HG03378 (cell line): ENCODE measurements at regions not wholly inside any gene's neighbourhood (a gene's known extent, or its start where the extent isn't known, plus 50 kb on each side); places are given as distances from the start of the nearest gene placed in this dataset.
A peak's percentile ranks its signal among the peaks of the same experiment; 100 is the strongest.

Source experiments
- ATAC-seq: cut with Tn5 transposase; IDR thresholded peaks from one replicate; pipeline ENCODE4 v1.9.1; 2021; ENCODE audit warnings: mild to moderate bottlenecking, moderate library complexity; ENCODE audit not compliant: unreplicated experiment

GRCh38 chr2:41863062-41863461 is 184.8 kb upstream of the PKDCC start:
- ATAC-seq = no peak

- no peak for ATAC-seq
Measured at GRCh38 chr2:41865263-41865662, 182.6 kb upstream of the PKDCC start.

- ATAC-seq = no peak
Measured at GRCh38 chr2:41867553-41867952, 180.3 kb upstream of the PKDCC start.

- ATAC-seq = peak; percentile 54
Measured at GRCh38 chr2:41869542-41870264, 178.1 kb upstream of the PKDCC start.

- no peak for ATAC-seq
Measured at GRCh38 chr2:41870265-41870585, 177.6 kb upstream of the PKDCC start.

- no peak for ATAC-seq
Measured at GRCh38 chr2:41871080-41871479, 176.7 kb upstream of the PKDCC start.

GRCh38 chr2:41872646-41873045 is 175.2 kb upstream of the PKDCC start:
- no peak for ATAC-seq

GRCh38 chr2:41873102-41874031 is 174.5 kb upstream of the PKDCC start:
- ATAC-seq = no peak

GRCh38 chr2:41877114-41877678 is 170.6 kb upstream of the PKDCC start:
- ATAC-seq = no peak

- no peak for ATAC-seq
Measured at GRCh38 chr2:41878056-41878455, 169.8 kb upstream of the PKDCC start.

- no peak for ATAC-seq
Measured at GRCh38 chr2:41878716-41879234, 169.0 kb upstream of the PKDCC start.

- ATAC-seq = no peak
Measured at GRCh38 chr2:41879235-41879916, 168.4 kb upstream of the PKDCC start.

GRCh38 chr2:41880561-41881243 is 167.1 kb upstream of the PKDCC start:
- no peak for ATAC-seq

- no peak for ATAC-seq
Measured at GRCh38 chr2:41881249-41881648, 166.6 kb upstream of the PKDCC start.

- no peak for ATAC-seq
Measured at GRCh38 chr2:41884718-41885117, 163.1 kb upstream of the PKDCC start.

- ATAC-seq = no peak
Measured at GRCh38 chr2:41886145-41886664, 161.6 kb upstream of the PKDCC start.

- no peak for ATAC-seq
Measured at GRCh38 chr2:41886757-41887156, 161.1 kb upstream of the PKDCC start.

- no peak for ATAC-seq
Measured at GRCh38 chr2:41890341-41890740, 157.5 kb upstream of the PKDCC start.

- ATAC-seq = no peak
Measured at GRCh38 chr2:41892476-41892875, 155.3 kb upstream of the PKDCC start.
